GM18505 (cell line): ENCODE measurements at regions not wholly inside any gene's neighbourhood (a gene's known extent, or its start where the extent isn't known, plus 50 kb on each side); places are given as distances from the start of the nearest gene placed in this dataset.

ENCODE experiments used
- ATAC-seq: cut with Tn5 transposase; IDR thresholded peaks from one replicate; pipeline ENCODE4 v1.9.1; 2021; ENCODE audit not compliant: unreplicated experiment
- POLR2A ChIP-seq: IDR thresholded peaks from 4 replicates; pipeline ENCODE4 v1.6.1; 2011; ENCODE audit warnings: borderline replicate concordance; ENCODE audit not compliant: insufficient read depth, insufficient read length; ENCODE audit errors: extremely low read depth

DNA sequence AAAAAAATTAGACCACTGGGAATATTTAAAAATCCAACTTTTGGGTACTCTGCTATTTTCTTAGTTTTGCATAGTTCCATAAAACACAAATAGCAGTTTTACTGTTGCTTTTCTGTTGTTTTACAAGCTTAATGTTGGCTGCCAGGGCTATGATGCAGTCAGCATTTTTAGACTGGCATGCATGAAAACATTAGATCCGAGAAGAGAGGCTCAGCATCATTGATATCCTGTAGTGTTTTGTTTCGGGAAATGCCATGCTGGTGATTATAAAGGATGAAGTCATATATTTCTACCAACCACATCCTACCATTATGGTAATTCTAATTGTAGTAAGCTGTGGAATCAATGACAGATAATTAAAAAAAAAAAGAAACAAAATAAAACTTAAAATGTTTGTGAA is 104.6 kb downstream of the MBL2 start:
- TF ChIP-seq POLR2A: no peak
- ATAC-seq: no peak

DNA sequence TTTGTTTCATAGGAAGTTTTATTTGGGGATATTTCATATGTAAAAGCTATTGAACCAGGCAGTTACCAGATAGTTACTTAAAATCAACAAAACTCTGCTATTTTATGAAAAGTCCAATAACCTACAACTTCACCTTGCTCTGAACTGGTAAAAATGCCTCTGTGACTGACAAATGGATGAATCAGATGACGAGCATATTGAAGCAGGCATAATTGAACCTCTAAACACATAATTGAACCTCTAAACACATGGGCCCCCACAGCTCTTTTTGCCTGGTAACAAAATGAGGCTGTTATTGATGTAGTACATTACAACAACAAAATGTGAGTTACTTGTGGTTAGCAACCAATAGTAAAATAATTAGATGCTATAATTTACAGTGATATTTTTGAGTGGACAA is 99.7 kb downstream of the MBL2 start:
- no peak for TF ChIP-seq POLR2A
- ATAC-seq: no peak

DNA sequence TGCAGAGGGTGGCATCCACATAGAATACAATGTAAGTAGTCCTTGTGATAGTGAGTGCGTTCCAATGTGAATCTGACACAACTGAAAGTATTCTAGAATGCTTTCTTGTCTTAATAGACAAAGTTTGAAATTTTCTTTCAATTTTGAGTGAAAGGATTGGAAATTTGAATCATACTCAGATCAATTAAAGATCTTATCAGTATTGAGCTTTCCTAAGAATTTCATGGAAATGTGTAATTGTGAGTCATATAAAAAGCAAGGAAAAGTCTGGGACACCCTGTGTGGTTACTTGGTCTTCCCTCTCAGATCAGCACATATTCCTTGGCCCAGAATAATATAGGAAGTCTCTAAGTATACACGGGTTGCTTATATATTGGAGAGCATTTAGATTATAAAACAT is 99.1 kb downstream of the MBL2 start:
- no peak for ATAC-seq
- TF ChIP-seq POLR2A: no peak

DNA sequence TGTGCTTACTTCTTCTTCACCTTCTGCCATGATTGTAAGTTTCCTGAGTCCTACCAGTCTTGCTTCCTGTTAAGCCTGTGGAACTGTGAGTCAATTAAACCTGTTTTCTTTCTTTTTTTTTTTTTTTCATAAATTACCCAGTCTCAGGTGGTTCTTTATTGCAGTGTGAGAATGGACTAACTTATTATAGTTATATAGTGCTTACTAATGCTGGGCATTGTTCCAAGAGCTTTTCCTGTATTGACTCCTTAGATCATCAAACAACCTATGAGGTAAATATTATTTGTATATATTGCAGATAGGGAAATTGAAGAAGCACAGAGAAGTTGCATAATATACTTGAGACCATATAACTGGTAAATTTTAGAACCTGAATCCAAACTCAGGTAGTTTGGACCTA is 98.1 kb downstream of the MBL2 start:
- no peak for ATAC-seq
- no peak for TF ChIP-seq POLR2A

DNA sequence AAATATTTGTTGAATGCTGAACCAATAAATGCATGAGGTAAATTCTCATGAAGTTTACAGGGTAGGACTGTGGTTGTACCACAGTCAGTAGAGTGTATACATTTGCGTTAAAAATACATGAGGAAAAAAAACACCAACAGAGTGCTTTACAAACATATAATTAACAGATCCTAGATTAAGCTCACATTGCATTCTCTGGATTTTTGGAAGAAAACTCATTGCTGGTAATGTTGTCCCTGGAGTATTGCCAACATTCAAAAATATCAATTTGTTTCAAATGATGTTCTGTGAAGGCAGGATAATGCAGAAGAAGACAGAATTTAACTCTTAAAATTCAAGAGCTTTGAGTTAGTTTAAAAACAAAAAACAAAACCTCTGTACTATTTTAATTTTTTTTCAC is 95.5 kb downstream of the MBL2 start:
- no peak for ATAC-seq
- TF ChIP-seq POLR2A: no peak

DNA sequence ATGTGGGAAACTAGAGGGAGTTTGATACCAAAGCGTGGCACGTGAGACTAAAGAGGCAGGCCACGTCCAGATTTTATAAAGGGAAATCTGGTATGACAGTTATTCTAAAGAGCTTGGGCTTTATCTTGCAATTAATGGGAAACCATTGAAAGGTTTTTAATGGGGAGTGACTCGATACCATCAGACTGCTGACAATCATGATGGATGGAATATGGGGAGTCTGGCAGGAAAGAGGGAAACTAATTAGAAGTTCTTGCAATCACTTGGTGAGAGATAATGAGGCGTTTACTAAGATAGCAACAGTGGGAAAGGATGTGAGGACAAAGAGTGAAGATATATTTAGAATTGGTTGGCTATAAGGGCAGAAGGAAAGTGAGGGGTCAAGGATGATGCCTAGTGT is 94.0 kb downstream of the MBL2 start:
- no peak for TF ChIP-seq POLR2A
- no peak for ATAC-seq

DNA sequence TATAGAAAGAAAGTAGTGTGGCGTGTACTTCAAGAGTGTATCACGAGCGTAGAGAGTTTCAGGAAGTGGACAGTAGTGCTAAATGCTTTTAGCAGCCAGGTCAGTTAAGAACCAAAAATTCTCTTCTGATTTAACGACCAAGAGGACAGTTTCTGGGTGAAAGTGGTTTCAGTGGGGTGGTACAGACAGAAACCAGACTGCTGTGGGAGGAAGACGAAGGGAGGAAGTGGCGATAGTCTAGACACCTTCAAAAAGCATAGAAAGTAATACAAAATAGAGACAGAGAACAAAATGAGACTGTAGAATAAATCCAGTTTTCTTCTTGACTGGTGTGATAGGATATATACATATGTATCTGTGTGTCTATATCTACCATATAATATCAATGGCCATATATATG is 93.5 kb downstream of the MBL2 start:
- ATAC-seq: no peak

DNA sequence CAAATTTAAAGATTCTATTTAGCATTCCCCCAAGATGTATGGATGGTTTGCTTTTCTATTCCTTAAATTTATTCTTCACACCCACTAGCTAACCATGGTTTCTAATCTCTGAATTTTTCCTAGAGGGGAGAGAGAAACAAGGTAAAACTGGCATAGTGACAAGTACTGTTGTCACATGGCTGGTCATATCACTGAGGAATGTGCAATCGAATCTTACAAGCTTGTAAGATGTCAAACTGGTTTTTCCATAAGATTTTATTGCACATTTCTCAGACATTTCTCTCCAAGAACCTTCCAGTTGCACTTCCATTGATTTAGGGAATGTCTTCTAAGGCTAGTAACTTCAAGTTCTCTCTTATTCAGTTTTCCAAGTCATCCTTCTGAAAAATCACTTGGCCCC is 89.8 kb downstream of the MBL2 start:
- ATAC-seq: no peak
- TF ChIP-seq POLR2A: no peak

More for the DNA sequence above, 93.5 kb downstream of the MBL2 start:
- TF ChIP-seq POLR2A: no peak

DNA sequence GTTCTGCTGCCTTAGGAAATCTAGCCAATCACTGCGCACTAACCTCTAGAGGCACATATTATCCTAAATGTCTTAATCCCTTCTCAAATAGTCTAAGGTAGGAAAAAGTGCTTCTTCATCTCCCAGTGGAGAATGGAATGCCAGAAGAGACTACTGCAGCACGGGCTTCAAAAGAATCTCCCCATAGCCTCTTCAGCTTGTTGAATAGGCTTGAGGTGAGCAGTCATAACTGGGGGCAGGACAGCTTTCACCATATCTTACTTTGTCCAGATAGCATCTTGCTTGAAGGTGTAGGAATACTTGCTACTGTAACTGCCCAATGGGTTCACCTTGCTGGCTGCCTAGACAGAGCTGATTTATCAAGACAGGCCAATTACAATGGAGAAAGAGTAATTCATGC is 88.8 kb downstream of the MBL2 start:
- no peak for TF ChIP-seq POLR2A
- no peak for ATAC-seq

DNA sequence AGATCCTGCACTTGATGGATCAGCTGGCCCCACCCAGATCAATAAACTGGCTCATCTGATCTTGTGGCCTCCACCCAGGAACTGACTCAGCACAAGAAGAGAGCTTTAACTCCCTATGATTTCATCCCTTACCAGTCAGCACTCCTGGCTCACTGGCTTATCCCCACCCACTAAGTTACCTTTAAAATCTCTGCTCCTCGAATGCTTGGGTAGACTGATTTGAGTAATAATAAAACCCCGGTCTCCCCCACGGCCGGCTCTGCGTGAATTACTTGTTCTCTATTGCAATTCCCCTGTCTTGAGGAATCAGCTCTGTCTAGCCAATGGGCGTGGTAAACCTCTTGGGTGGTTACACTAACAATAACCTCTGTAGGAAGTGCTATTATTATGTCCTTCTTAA is 83.7 kb downstream of the MBL2 start:
- ATAC-seq: no peak
- no peak for TF ChIP-seq POLR2A

DNA sequence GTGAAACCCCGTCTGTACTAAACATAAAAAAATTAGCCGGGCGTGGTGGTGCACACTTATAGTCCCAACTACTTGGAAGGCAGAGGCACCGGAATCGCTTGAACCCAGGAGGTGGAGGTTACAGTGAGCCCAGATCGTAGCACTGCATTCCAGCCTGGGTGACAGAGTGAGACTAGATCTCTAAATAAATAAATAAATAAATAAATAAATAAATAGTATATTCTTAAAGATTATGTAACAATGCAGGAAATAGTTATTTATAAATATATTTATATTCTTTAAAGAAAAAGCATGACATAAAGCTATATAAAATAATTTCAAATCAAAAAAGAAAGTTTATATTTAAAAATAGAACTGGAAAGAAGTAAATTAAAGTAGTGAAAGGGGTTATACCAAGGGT is 76.4 kb downstream of the MBL2 start:
- ATAC-seq: no peak

DNA sequence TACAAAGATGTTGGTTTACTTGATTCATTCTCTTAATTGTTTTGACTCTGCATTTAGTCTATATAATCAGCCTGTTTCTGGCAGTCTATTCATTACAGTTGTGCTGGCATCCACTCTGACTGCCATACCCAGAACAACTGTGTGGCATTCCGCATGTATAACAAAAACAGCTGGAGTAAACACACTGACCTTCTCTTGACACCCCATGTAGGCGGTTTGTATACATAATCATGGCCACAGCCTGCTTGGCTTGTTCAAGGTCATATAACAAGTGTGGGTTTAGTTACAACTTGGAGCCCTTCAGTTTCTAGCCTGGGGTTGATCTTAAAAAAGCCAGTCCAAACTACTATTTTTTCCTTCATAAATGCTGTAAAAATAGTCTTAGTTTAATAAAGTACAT is 70.9 kb downstream of the MBL2 start:
- no peak for ATAC-seq
- no peak for TF ChIP-seq POLR2A

More for the DNA sequence above, 76.4 kb downstream of the MBL2 start:
- no peak for TF ChIP-seq POLR2A

DNA sequence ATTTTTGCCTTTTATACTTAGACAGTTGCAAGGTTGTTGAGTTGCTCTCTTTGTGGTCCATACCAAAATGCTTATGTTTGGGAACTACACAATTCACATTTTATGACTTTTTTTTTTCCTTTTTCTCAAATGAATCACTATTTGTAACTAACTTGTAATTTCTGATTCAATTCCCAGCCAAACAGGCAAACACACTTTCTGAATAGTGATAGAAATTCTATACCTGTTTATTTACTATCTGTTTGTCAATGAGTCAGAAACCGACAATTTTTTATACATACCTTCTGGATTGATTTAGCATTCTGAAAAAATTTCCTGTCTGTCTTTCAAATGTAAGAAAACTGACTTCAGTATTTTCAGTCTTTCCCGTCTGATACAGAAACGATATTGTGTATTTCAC is 69.1 kb downstream of the MBL2 start:
- ATAC-seq: no peak
- TF ChIP-seq POLR2A: no peak

DNA sequence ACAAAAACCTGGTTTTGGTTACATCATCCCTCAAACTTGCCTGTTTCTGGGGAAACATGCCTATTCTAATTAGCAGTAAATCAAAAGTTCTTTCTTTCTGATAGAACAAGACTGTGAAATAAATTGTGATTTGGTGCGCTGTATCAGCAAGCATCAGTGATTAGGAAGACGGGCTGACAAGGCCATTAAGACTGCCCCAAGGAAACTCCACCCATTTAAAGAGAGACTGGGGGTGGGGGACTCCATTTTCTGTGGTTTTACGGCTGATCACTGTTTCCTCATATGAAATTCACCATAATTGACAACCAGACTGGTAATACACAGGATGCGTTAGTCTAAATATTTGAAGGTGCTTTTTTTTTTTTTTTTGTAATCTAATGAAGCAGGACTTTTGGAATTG is 68.7 kb downstream of the MBL2 start:
- TF ChIP-seq POLR2A: no peak
- ATAC-seq: no peak

DNA sequence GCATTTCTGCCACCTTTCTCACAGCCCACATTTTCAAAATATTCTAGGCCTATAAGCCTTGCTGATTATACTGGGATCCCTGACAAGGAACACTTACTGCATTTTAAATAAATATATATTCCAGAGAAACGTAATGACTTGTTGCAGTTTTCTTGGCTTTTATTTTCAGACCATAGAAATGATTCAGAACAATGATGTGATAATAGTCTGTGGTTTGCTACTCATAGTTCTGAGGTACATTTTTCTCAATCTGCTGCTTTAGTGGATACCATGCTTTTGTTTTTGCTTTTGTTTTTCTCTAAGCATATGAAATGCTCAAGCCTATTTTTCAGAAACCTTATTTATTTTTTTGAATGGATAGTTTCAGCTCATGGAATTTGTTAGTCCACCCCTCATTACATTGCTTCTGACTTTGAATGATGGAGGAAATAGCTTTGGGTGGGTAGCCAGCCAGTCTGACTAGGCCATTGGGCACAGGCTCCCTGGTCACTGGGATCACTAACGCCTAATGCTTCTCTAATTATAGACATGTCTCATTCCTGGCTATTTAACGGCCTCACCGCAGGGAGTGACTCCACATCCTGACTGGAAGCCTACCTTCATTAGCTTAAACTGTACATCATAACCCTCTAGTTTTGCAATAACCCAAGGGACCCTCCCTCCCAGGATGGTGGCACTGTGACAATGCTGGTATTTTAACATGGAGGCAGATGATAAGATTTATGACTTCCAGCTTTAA is 66.1 kb downstream of the MBL2 start:
- ATAC-seq: no peak
- no peak for TF ChIP-seq POLR2A
